ENCODE measurements at regions not wholly inside any gene's neighbourhood (a gene's known extent, or its start where the extent isn't known, plus 50 kb on each side); places are given as distances from the start of the nearest gene placed in this dataset.
A peak's percentile ranks its signal among the peaks of the same experiment; 100 is the strongest.

- DNase-seq (ENCODE audit: low read depth, low spot score) (no peak), ATAC-seq (peak; percentile 91)
- in situ Hi-C loops (cut with HindIII; ENCODE audit: low pct_unique_long_range_greater_than_20kb, low sequenced_read_pairs), result no loop called here
- Histone ChIP-seq H3K9me3 (ENCODE audit: control insufficient read depth, insufficient read depth, low read depth, low read length) (no peaks in the 10 kb centered on the region), H3K4me3 (ENCODE audit: low read depth in 2 of 2, low read length in 2 of 2) (peak overlapping the region; percentile 35 to 70), H3K27me3 (ENCODE audit: control insufficient read depth, insufficient read depth, low read length) (peaks cover 18% of the 10 kb centered on the region), H3K36me3 (ENCODE audit: control insufficient read depth, insufficient read depth, low read length) (no peaks in the 10 kb centered on the region), H3K27ac (ENCODE audit: low read length) (no peak overlapping the region), H3K4me1 (ENCODE audit: control insufficient read depth, insufficient read depth, low read length) (no peaks in the 10 kb centered on the region; the same call in 1 of the 2 replicates)
- BruUV-seq (replicated peaks), result no TSS peak
- ChIA-PET POLR2A (no interaction called here), CTCF (interaction anchor here (0.6 to 0.9 kb wide), 4 partner anchors 119 to 1655 kb away, joined by 3 to 5 read pairs (median 4); no protein-coding TSS in a partner anchor)
- intact Hi-C loops (cut with micrococcal nuclease; ENCODE audit: unreplicated experiment), result loop anchor here (10.0 kb wide), 1 partner anchor 1759 kb away; no protein-coding TSS in a partner anchor
- TF ChIP-seq CTCF (IDR thresholded peaks at IDR 0.05) (peak; percentile 85), TCF7L2 (IDR thresholded peaks at IDR 0.05; ENCODE audit: low read depth, low read length) (no peak), POLR2AphosphoS5 (IDR thresholded peaks at IDR 0.05; ENCODE audit: low read depth, low read length) (no peak), SIN3A (IDR thresholded peaks at IDR 0.05; ENCODE audit: borderline replicate concordance, insufficient read depth, low read depth, low read length) (no peak), REST (IDR thresholded peaks at IDR 0.05; ENCODE audit: insufficient read depth in 1 of 2, low read depth in 2 of 2, low read length in 1 of 2) (no peak)
Measured at GRCh38 chr1:50333595-50333974, 89.7 kb downstream of the DMRTA2 start.

- ChIA-PET POLR2A (no interaction called here), CTCF (interaction anchor here (0.6 to 0.9 kb wide), 5 partner anchors 105 to 1655 kb away, joined by 3 to 6 read pairs (median 4); no protein-coding TSS in a partner anchor)
- BruUV-seq (replicated peaks), result no TSS peak
- no peaks in the 10 kb centered on the region; the same call in 1 of the 2 replicates for H3K4me1 ChIP-seq (ENCODE audit: control insufficient read depth, insufficient read depth, low read length)
- H3K9me3 ChIP-seq (ENCODE audit: control insufficient read depth, insufficient read depth, low read depth, low read length), result no peaks in the 10 kb centered on the region
- TF ChIP-seq POLR2AphosphoS5 (IDR thresholded peaks at IDR 0.05; ENCODE audit: low read depth, low read length) (no peak), CTCF (IDR thresholded peaks at IDR 0.05) (peak; percentile 97)
- no peak overlapping the region for H3K27ac ChIP-seq (ENCODE audit: low read length)
- intact Hi-C loops (cut with micrococcal nuclease; ENCODE audit: unreplicated experiment), result loop anchor here (10.0 kb wide), 1 partner anchor 1758 kb away; no protein-coding TSS in a partner anchor
- peak overlapping the region; percentile 35 to 70 for H3K4me3 ChIP-seq (ENCODE audit: low read depth in 2 of 2, low read length in 2 of 2)
- DNase-seq (ENCODE audit: low read depth, low spot score) (no peak), ATAC-seq (peak; percentile 95)
- H3K27me3 ChIP-seq (ENCODE audit: control insufficient read depth, insufficient read depth, low read length), result peaks cover 17% of the 10 kb centered on the region
- no peaks in the 10 kb centered on the region for H3K36me3 ChIP-seq (ENCODE audit: control insufficient read depth, insufficient read depth, low read length)
- in situ Hi-C loops (cut with HindIII; ENCODE audit: low pct_unique_long_range_greater_than_20kb, low sequenced_read_pairs), result no loop called here
Measured at GRCh38 chr1:50332941-50333594, 90.2 kb downstream of the DMRTA2 start.

Data from Panc1 (cell line).